Epithelial cell of proximal tubule (primary cell): ENCODE measurements at regions not wholly inside any gene's neighbourhood (a gene's known extent, or its start where the extent isn't known, plus 50 kb on each side); places are given as distances from the start of the nearest gene placed in this dataset.

Experiments used
- DNase-seq: peaks from one replicate; pipeline ENCODE4 v3.0.0-alpha.2; 2011; ENCODE audit warnings: low read depth
- H3K4me3 ChIP-seq: 2 replicates; pipeline ENCODE4 v1.5.1; 2011; ENCODE audit warnings: low read depth, mild to moderate bottlenecking, low read length
- TF ChIP-seq, protein P1 (sequence below): conservative IDR thresholded peaks from 2 replicates; pipeline ENCODE4 v1.5.1; 2012; ENCODE audit warnings: low read depth, mild to moderate bottlenecking, low read length

DNA sequence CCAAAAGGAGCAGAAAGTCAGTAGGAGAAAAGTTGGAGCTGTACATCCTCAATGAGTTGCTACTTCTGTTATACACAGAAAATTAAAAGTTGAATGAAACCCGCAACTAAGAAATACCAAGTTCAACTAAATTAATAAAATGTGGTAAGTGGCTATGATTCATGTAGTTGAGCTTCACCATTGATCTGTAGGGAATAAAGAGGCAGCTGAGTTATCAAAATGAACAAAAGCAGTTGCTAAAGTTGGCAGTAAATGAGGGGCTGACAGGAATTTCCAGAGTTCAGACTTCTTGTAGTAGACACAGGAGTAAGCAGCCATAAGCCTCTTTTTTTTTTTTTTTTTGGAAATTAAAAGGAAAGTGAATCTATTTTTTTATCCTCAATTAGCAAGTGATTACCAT lies 234.6 kb downstream of the POSTN start:
- no peak overlapping the region for H3K4me3 ChIP-seq
- TF ChIP-seq, protein P1, sequence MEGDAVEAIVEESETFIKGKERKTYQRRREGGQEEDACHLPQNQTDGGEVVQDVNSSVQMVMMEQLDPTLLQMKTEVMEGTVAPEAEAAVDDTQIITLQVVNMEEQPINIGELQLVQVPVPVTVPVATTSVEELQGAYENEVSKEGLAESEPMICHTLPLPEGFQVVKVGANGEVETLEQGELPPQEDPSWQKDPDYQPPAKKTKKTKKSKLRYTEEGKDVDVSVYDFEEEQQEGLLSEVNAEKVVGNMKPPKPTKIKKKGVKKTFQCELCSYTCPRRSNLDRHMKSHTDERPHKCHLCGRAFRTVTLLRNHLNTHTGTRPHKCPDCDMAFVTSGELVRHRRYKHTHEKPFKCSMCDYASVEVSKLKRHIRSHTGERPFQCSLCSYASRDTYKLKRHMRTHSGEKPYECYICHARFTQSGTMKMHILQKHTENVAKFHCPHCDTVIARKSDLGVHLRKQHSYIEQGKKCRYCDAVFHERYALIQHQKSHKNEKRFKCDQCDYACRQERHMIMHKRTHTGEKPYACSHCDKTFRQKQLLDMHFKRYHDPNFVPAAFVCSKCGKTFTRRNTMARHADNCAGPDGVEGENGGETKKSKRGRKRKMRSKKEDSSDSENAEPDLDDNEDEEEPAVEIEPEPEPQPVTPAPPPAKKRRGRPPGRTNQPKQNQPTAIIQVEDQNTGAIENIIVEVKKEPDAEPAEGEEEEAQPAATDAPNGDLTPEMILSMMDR, result no peak
- DNase-seq, result no peak

DNA sequence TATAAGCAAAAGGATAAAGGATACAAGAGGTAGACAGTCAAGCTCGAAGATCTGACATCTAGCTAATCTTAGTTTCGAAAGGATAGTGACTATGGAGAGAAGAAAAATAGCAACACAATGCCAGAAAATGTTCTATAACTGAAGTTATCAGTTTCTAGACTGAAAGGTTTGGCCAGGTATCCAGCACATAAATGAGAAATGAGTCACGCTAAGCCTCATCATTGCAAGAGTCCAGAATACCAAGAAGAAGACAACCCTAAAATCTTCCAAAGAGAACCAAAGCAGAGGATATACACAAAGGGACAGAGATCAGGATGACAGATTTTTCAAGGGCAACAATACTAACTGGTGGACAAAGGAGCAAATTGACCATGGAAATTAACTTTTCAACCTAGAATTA lies 237.0 kb downstream of the POSTN start:
- H3K4me3 ChIP-seq, result no peak overlapping the region
- no peak for DNase-seq
- TF ChIP-seq, protein P1, result no peak

DNA sequence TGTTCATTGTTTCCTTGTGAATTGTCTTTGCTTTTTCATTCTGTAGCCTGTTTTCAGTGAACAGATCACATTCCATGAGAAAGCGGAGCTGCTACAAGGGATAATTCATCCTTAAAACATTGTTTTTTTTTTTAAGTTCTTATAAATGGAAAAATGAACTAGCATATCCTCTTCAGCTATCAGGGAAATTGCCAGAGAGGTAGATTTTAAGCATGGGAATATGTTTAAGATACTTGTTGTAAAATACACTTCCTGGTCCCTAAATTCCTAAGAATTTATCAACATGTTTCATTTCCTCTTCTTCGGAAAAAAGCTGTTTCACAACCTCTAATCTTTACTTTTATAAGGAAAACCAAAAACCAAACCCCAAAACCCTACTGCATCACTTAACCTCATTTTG lies 238.0 kb downstream of the POSTN start:
- DNase-seq, result no peak
- TF ChIP-seq, protein P1, result no peak
- H3K4me3 ChIP-seq, result no peak overlapping the region

DNA sequence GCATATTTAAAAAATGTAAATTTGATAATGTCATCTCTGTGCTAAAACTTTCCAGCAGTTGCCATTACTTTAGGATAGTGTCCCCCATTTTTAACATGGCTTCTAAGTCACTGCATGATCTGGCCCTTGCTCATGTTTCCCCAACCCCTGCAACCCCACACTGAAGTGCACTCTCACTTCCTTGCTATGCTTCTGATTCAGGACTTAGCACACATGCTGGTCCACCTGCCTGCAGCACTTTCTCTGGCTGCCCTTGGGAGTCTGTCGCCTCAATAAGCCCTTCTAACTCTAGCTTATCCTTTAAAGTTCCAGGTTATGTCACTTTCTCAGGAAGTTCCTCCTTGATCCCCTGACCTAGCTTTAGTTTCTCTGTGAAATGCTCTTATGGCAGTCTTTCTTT lies 241.0 kb downstream of the POSTN start:
- H3K4me3 ChIP-seq, result no peak overlapping the region
- no peak for DNase-seq
- TF ChIP-seq, protein P1, result no peak

DNA sequence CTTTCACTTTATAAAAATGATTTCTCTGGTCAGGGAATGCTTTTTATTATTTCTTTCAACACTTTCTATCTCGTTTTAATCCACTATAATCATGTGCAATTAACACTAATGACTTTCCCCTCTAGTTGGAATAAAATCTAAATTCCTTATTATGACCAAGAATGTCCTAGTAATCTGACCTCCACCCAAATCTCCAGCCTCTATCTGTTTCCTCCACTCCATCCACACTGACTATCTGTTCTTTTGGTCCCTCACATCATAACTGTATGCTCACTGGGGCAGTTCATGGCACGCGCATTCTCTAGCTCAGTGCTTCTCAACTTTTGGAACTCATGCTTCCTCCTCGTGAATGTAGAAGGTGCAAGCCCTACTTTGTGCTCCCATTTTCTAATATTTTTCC lies 244.7 kb downstream of the POSTN start:
- TF ChIP-seq, protein P1, result no peak
- no peak for DNase-seq
- no peak overlapping the region for H3K4me3 ChIP-seq

DNA sequence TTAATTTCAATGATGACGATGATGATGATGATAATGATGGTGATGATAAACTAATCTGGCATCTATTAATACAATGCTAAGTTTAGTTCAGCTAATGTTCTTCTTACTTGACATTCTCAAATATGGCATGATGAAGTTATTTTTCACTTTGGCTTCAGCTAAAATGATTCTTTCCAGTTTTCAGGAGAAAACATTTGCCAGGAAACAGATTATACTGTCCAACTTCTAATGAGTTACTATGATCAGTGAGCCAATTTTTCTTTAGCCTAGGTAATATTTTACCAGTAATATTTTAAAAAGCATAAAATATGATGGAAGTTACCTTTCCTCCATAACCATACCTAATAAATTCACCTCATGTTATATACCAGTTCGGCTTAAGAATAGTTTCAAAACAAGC lies 245.7 kb upstream of the CSNK1A1L start:
- no peak for DNase-seq
- no peak overlapping the region for H3K4me3 ChIP-seq
- TF ChIP-seq, protein P1, result no peak

DNA sequence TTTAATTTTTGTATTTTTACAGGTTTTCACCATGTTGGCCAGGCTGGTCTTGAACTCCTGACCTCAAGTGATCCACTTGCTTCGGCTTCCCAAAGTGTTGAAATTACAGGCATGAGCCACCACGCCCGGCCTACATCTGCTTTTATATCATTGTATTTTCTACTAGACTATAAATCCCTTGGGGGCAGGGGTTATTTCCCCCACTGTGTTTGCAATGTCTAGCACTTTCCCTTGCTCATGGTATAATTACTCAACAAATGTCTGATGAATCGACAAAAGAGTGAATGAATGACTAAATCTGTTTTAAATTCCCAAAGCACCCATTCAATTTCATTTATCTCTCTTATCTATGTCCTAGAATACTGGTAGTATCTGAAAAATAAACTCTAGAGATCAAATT lies 244.5 kb upstream of the CSNK1A1L start:
- TF ChIP-seq, protein P1, result no peak
- DNase-seq, result no peak
- no peak overlapping the region for H3K4me3 ChIP-seq
